Sigmoid colon (tissue), 6 donors: ENCODE measurements at regions not wholly inside any gene's neighbourhood (a gene's known extent, or its start where the extent isn't known, plus 50 kb on each side); places are given as distances from the start of the nearest gene placed in this dataset.

ENCODE experiments used
- DNase-seq: peaks from one replicate; pipeline ENCODE4 v3.0.0-alpha.2; 2019
- H3K27ac ChIP-seq, 4 donors: fragments of 200-600 bp; sonication (generic); one replicate each; pipeline ENCODE4 v1.5.1; 2016 to 2019; ENCODE audit warnings: mild to moderate bottlenecking in 1 of 4
- H3K27me3 ChIP-seq, 3 donors: fragments of 200-600 bp; sonication (generic); one replicate each; pipeline ENCODE4 v1.5.1; 2019; ENCODE audit warnings: mild to moderate bottlenecking in 1 of 3
- H3K36me3 ChIP-seq, 4 donors: fragments of 200-600 bp; sonication (generic); one replicate each; pipeline ENCODE4 v1.5.1; 2016 to 2019
- H3K4me1 ChIP-seq, 4 donors: fragments of 200-600 bp; sonication (generic); one replicate each; pipeline ENCODE4 v1.5.1; 2017 to 2019
- H3K4me3 ChIP-seq, 4 donors: fragments of 200-600 bp; sonication (generic); one replicate each; pipeline ENCODE4 v1.5.1; 2017 to 2019; ENCODE audit warnings: mild to moderate bottlenecking in 2 of 4, moderate library complexity in 1 of 4
- H3K9me3 ChIP-seq, 4 donors: fragments of 200-600 bp in 3 of 4; sonication (generic) in 3 of 4; one replicate each; pipeline versions ENCODE4 v1.5.1 to v1.6.1; 2013 to 2019
- EP300 ChIP-seq, 4 donors: sonication (generic); formaldehyde crosslinking; IDR thresholded peaks; one replicate each; pipeline ENCODE4 v1.6.1; 2017; ENCODE audit warnings: antibody characterized with exemption in 4 of 4
- POLR2A ChIP-seq, 2 donors: fragments of 450-650 bp; IDR thresholded peaks; one replicate each; pipeline ENCODE4 v1.6.1; 2016; ENCODE audit warnings: antibody characterized with exemption in 2 of 2, mild to moderate bottlenecking in 2 of 2, moderate library complexity in 2 of 2
- POLR2AphosphoS5 ChIP-seq, 4 donors: sonication (generic); formaldehyde crosslinking; IDR thresholded peaks; one replicate each; pipeline ENCODE4 v1.6.1; 2017; ENCODE audit warnings: antibody characterized with exemption in 4 of 4
- WGBS, 2 donors: extraction: QIAGEN DNeasy Blood & Tissue Kit; methylation state at CpG; one replicate each; pipeline ENCODE4 v1.1.7; 2013; 5-methylcytosine and 5-hydroxymethylcytosine counted together
- intact Hi-C: fragments of 100-400 bp; cut with DNase I; formaldehyde crosslinking; loops from one replicate; pipeline ENCODE4 v1.15.1; 2023
- TF ChIP-seq, protein P1 (sequence below), 4 experiments: fragments of 450-650 bp in 3 of 4; fragments of 200-600 bp in 1 of 4; IDR thresholded peaks; one replicate each; pipeline ENCODE4 v1.5.1; 2016 to 2019; ENCODE audit warnings: antibody characterized with exemption in 4 of 4, mild to moderate bottlenecking in 3 of 4, moderate library complexity in 2 of 4
- donor health status: healthy with polysubstance abuse.
- donor health status: healthy.

- WGBS, 2 donors = 61 to 79% methylated on average over 4 of the region's 4 CpGs
- Histone ChIP-seq H3K27me3 (no peaks in the 10 kb centered on the region), H3K9me3 (no peaks in the 10 kb centered on the region), H3K4me1 (peaks cover 0 to 7% (median 0%) of the 10 kb centered on the region in 4 donors), H3K4me3 (no peak overlapping the region), H3K27ac (no peak overlapping the region), H3K36me3 (no peaks in the 10 kb centered on the region)
- no peak for DNase-seq
- intact Hi-C loops = no loop called here
- TF ChIP-seq POLR2AphosphoS5 (IDR thresholded peaks at IDR 0.05) (no peak), POLR2A (IDR thresholded peaks at IDR 0.05) (no peak), EP300 (IDR thresholded peaks at IDR 0.05) (no peak)
- TF ChIP-seq, protein P1, sequence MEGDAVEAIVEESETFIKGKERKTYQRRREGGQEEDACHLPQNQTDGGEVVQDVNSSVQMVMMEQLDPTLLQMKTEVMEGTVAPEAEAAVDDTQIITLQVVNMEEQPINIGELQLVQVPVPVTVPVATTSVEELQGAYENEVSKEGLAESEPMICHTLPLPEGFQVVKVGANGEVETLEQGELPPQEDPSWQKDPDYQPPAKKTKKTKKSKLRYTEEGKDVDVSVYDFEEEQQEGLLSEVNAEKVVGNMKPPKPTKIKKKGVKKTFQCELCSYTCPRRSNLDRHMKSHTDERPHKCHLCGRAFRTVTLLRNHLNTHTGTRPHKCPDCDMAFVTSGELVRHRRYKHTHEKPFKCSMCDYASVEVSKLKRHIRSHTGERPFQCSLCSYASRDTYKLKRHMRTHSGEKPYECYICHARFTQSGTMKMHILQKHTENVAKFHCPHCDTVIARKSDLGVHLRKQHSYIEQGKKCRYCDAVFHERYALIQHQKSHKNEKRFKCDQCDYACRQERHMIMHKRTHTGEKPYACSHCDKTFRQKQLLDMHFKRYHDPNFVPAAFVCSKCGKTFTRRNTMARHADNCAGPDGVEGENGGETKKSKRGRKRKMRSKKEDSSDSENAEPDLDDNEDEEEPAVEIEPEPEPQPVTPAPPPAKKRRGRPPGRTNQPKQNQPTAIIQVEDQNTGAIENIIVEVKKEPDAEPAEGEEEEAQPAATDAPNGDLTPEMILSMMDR (IDR thresholded peaks at IDR 0.05) = no peak
Observed at GRCh38 chr5:114116981-114117380, 244.9 kb upstream of the KCNN2 start.

DNA sequence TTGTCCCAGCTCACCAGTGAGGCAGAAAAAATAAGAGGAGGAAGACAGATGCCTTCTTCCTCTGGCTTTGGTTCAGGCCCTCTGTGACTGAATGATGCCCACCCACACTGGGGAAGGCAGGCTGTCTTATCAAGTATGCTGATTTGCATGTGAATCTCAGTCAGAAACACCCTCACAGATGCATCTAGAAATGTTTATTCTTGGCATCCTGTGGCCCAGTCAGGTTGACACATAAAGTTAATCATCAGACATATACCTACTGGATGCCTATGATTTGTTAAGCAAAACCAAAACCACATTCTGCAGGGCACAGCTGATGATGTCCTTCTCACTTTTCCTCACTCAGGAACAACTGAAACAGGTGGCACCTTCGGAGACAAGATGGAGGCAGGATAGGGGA is 243.4 kb upstream of the KCNN2 start:
- intact Hi-C loops = no loop called here
- Histone ChIP-seq H3K4me1 (peaks cover 0 to 5% (median 0%) of the 10 kb centered on the region in 4 donors), H3K9me3 (no peaks in the 10 kb centered on the region), H3K27me3 (no peaks in the 10 kb centered on the region), H3K36me3 (no peaks in the 10 kb centered on the region), H3K27ac (no peak overlapping the region), H3K4me3 (no peak overlapping the region)
- 49 to 73% methylated on average over 1 of the region's 1 CpG for WGBS, 2 donors
- TF ChIP-seq EP300 (IDR thresholded peaks at IDR 0.05) = no peak
- TF ChIP-seq POLR2A (IDR thresholded peaks at IDR 0.05) = no peak
- TF ChIP-seq POLR2AphosphoS5 (IDR thresholded peaks at IDR 0.05) = no peak
- TF ChIP-seq, protein P1 (IDR thresholded peaks at IDR 0.05) = no peak
- DNase-seq = no peak

DNA sequence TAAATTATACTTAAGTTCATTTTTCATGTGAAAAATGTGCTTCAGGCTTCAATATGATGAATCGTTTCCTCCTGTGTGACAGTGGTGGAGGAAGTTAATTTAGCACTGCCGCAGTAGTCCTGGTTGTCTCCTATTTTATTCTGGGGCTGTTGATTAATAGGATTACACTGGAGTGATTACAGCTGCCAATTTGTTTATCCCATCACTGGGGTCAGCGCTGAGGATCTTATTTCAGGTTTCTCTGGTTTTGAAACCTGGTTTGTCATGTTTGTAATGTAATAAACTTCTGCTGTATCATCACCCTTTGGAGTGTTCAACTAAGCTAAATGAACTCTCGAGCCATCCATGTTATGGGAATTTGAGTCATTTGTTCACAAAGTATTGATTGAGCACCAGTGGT is 241.7 kb upstream of the KCNN2 start:
- Histone ChIP-seq H3K4me3 (no peak overlapping the region), H3K4me1 (no peaks in the 10 kb centered on the region), H3K36me3 (no peaks in the 10 kb centered on the region), H3K9me3 (no peaks in the 10 kb centered on the region), H3K27ac (no peak overlapping the region), H3K27me3 (no peaks in the 10 kb centered on the region)
- WGBS, 2 donors = 58 to 64% methylated on average over 4 of the region's 4 CpGs
- intact Hi-C loops = no loop called here
- TF ChIP-seq POLR2AphosphoS5 (IDR thresholded peaks at IDR 0.05) (no peak), POLR2A (IDR thresholded peaks at IDR 0.05) (no peak), EP300 (IDR thresholded peaks at IDR 0.05) (no peak)
- TF ChIP-seq, protein P1 (IDR thresholded peaks at IDR 0.05) = no peak
- DNase-seq = no peak

DNA sequence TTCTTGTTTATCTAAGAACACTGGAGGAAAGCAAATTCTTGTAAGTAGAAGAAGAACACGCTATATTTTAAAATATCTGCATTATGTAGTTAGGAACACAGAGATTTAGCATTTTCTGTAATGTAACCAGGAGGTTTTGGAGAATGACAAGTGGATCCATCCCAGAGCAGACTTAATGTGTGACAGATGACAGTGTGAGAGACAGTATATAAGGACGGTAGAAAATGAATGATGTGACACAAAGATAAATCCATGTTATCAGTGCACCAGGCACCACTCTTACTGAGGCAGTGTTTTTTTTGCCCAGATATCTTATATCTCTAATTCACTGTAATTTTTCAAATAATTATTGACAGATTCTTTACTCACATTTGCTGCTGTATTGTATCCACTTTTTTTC is 239.0 kb upstream of the KCNN2 start:
- H3K4me3 ChIP-seq = no peak overlapping the region
- WGBS, 2 donors = 76 to 84% methylated on average over 2 of the region's 2 CpGs
- H3K36me3 ChIP-seq = no peaks in the 10 kb centered on the region
- DNase-seq = no peak
- no peaks in the 10 kb centered on the region for H3K4me1 ChIP-seq
- no peak for TF ChIP-seq POLR2AphosphoS5 (IDR thresholded peaks at IDR 0.05)
- TF ChIP-seq, protein P1 (IDR thresholded peaks at IDR 0.05) = no peak
- no peak for TF ChIP-seq EP300 (IDR thresholded peaks at IDR 0.05)
- no peak for TF ChIP-seq POLR2A (IDR thresholded peaks at IDR 0.05)
- intact Hi-C loops = no loop called here
- no peak overlapping the region for H3K27ac ChIP-seq
- no peaks in the 10 kb centered on the region for H3K9me3 ChIP-seq
- no peaks in the 10 kb centered on the region for H3K27me3 ChIP-seq

DNA sequence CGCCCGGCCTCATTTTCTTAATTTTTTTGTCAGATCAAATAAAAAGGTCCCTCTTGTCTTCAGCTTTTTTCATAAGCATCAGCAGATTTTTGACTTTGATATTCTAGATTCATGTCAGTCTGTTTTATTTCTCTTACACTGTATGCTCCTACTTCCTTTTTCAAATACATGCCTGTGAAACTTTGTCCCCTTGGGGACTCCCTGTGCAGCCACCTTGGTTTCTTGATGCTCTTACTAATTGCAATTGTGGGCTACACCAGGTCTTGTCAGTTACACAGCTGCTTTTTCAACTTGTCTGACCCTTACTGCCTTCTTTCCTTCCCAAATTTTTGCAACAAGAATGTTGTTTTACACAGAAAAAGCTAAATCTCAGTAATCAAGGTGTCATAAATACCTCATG is 238.2 kb upstream of the KCNN2 start:
- H3K36me3 ChIP-seq = no peaks in the 10 kb centered on the region
- H3K4me3 ChIP-seq = no peak overlapping the region
- DNase-seq = no peak
- TF ChIP-seq POLR2AphosphoS5 (IDR thresholded peaks at IDR 0.05) (no peak), POLR2A (IDR thresholded peaks at IDR 0.05) (no peak), EP300 (IDR thresholded peaks at IDR 0.05) (no peak)
- TF ChIP-seq, protein P1 (IDR thresholded peaks at IDR 0.05) = no peak
- H3K4me1 ChIP-seq = no peaks in the 10 kb centered on the region
- no peaks in the 10 kb centered on the region for H3K9me3 ChIP-seq
- no peak overlapping the region for H3K27ac ChIP-seq
- intact Hi-C loops = no loop called here
- no peaks in the 10 kb centered on the region for H3K27me3 ChIP-seq
- WGBS, 2 donors = 93 to 100% methylated on average over 2 of the region's 2 CpGs
